ENCODE measurements at regions not wholly inside any gene's neighbourhood (a gene's known extent, or its start where the extent isn't known, plus 50 kb on each side); places are given as distances from the start of the nearest gene placed in this dataset.

DNA sequence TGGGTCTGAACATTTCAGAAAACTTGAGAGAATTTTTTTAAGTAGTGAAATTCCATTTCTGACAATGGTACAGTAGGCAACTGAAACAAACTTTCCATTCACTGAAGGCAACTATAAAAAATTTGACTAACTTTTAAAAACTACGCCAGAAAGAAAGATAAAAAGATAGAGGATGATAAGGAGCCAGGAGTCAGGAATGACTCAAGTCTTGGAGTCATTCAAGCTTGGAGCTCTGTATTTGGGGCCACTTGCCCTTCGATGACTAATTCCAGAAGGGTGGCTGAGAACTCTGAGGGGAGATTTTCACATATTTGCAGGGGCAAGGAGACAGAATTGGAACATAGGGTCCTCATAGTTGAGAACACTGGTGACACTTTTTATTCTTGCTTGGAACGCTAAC, 1083.2 kb upstream of the CNTN5 start:
- Histone ChIP-seq H3K27me3 (ENCODE audit: control insufficient read depth, insufficient read depth, low read length) (no peaks in the 10 kb centered on the region), H2BK120ac (ENCODE audit: low read depth, low read length) (no peak overlapping the region), H3K9me1 (ENCODE audit: insufficient read depth, low read length) (no peaks in the 10 kb centered on the region), H2AK9ac (replicated peaks; ENCODE audit: low read depth, low read length, poor library complexity) (no peak overlapping the region), H3K56ac (ENCODE audit: extremely low read depth, insufficient read depth, low read length) (no peak overlapping the region), H4K5ac (ENCODE audit: low read depth, low read length) (no peak overlapping the region), H3K79me1 (ENCODE audit: low read depth in 1 of 2, low read length in 2 of 2) (no peaks in the 10 kb centered on the region), H3K4me3 (ENCODE audit: insufficient read depth, low read depth, low read length) (no peak overlapping the region), H2BK20ac (ENCODE audit: low read depth, low read length) (no peak overlapping the region), H2BK5ac (ENCODE audit: low read depth, low read length, poor library complexity, severe bottlenecking) (no peak overlapping the region), H4K91ac (ENCODE audit: insufficient read depth, low read depth, low read length) (no peak overlapping the region), H2BK15ac (ENCODE audit: low read depth, low read length) (no peak overlapping the region), H3K4ac (ENCODE audit: low read depth, low read length) (no peak overlapping the region), H2AFZ (replicated peaks; ENCODE audit: low read length, poor library complexity) (no peak overlapping the region), H3K27ac (ENCODE audit: insufficient read depth, low read length) (no peak overlapping the region), H3K9me3 (ENCODE audit: control insufficient read depth, insufficient read depth, low read length) (no peaks in the 10 kb centered on the region), H3K4me2 (ENCODE audit: low read depth, low read length) (no peak overlapping the region), H3K14ac (replicated peaks; ENCODE audit: low read depth, low read length) (no peak overlapping the region), H3K23ac (ENCODE audit: low read depth, low read length) (no peak overlapping the region), H3K18ac (ENCODE audit: low read depth, low read length) (no peak overlapping the region), H2AK5ac (ENCODE audit: low read depth, low read length) (no peak overlapping the region), H3K9ac (ENCODE audit: low read depth, low read length) (no peak overlapping the region), H4K20me1 (ENCODE audit: insufficient read depth, low read length) (no peaks in the 10 kb centered on the region), H4K8ac (ENCODE audit: low read depth in 2 of 2, low read length in 2 of 2) (no peak overlapping the region), H3K36me3 (ENCODE audit: control insufficient read depth, insufficient read depth, low read length) (no peaks in the 10 kb centered on the region), H3K4me1 (ENCODE audit: control insufficient read depth, insufficient read depth, low read length) (no peaks in the 10 kb centered on the region)
- intact Hi-C loops (cut with micrococcal nuclease): no loop called here
- ChIA-PET CTCF (no interaction called here), POLR2A (ENCODE audit: unreplicated experiment) (no interaction called here)
- ATAC-seq (ENCODE audit: low read depth): no peak
- in situ Hi-C loops (cut with MboI; ENCODE audit: low sequenced_read_pairs): no loop called here
- DNase-seq: peak; percentile 46
- no TSS peak for BruUV-seq (replicated peaks)
- WGBS, 2 experiments (ENCODE audit: extremely low coverage in 2 of 2, insufficient read length in 1 of 2): 100% methylated on average over 1 of the region's 3 CpGs; no CpG with 5 or more reads in 1 of the 2 experiments
- TF ChIP-seq MAFK (IDR thresholded peaks at IDR 0.05; ENCODE audit: low read depth, low read length) (no peak), RFX5 (IDR thresholded peaks at IDR 0.05; ENCODE audit: low read depth, low read length) (no peak), CHD1 (IDR thresholded peaks at IDR 0.05; ENCODE audit: low read depth, low read length) (no peak), SMC3 (IDR thresholded peaks at IDR 0.05; ENCODE audit: low read depth, low read length) (no peak), FOS (IDR thresholded peaks at IDR 0.05; ENCODE audit: low read depth, low read length) (no peak), BHLHE40 (IDR thresholded peaks at IDR 0.05; ENCODE audit: low read depth, low read length) (no peak), NFE2L2 (IDR thresholded peaks at IDR 0.05; ENCODE audit: low read depth, low read length) (no peak), POLR2A (IDR thresholded peaks at IDR 0.05; ENCODE audit: low read depth, low read length) (no peak), MAZ (IDR thresholded peaks at IDR 0.05; ENCODE audit: borderline replicate concordance, low read depth, low read length) (no peak), RCOR1 (IDR thresholded peaks at IDR 0.05; ENCODE audit: insufficient replicate concordance, low read length) (no peak), CEBPB (IDR thresholded peaks at IDR 0.05; ENCODE audit: low read depth, low read length) (no peak), RAD21 (IDR thresholded peaks at IDR 0.05; ENCODE audit: low read length) (no peak)
- TF ChIP-seq, protein P1, sequence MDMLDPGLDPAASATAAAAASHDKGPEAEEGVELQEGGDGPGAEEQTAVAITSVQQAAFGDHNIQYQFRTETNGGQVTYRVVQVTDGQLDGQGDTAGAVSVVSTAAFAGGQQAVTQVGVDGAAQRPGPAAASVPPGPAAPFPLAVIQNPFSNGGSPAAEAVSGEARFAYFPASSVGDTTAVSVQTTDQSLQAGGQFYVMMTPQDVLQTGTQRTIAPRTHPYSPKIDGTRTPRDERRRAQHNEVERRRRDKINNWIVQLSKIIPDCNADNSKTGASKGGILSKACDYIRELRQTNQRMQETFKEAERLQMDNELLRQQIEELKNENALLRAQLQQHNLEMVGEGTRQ (IDR thresholded peaks at IDR 0.05; ENCODE audit: low read depth, low read length): no peak
- TF ChIP-seq, protein P2, sequence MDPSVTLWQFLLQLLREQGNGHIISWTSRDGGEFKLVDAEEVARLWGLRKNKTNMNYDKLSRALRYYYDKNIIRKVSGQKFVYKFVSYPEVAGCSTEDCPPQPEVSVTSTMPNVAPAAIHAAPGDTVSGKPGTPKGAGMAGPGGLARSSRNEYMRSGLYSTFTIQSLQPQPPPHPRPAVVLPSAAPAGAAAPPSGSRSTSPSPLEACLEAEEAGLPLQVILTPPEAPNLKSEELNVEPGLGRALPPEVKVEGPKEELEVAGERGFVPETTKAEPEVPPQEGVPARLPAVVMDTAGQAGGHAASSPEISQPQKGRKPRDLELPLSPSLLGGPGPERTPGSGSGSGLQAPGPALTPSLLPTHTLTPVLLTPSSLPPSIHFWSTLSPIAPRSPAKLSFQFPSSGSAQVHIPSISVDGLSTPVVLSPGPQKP (IDR thresholded peaks at IDR 0.05; ENCODE audit: borderline replicate concordance, low read depth, low read length): no peak
- dilution Hi-C loops (cut with HindIII; ENCODE audit: low sequenced_read_pairs, unreplicated experiment): no loop called here

Measured in IMR-90 (cell line).